ENCODE measurements at regions not wholly inside any gene's neighbourhood (a gene's known extent, or its start where the extent isn't known, plus 50 kb on each side); places are given as distances from the start of the nearest gene placed in this dataset.

DNA sequence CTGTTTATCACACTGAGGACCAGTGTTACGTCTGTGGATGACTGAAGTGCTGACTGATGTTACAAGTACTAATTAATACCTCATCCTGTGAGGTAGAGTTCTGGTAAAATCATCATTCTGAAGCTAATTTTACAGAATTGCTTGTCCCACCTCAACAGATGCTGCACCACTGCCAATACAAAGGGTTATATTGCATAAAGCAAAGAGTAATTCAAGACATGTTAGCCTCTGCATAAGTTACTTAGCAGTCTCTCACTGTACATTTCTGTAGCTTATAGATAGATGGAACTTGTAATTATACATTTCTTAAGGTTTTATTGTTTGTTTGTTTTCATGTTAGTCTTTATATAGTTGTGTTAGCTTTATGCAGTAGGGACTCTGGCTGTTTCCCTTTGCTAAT lies 513.6 kb downstream of the ANXA1 start:
- DNase-seq, result no peak
- ChIA-PET CTCF (no interaction called here), POLR2A (no interaction called here)
- no peaks in the 10 kb centered on the region for H3K9me3 ChIP-seq
- WGBS (ENCODE audit: insufficient coverage), result no CpG with 5 or more reads among the region's 1 CpG
- Mint-ChIP-seq H3K27me3 (no peaks in the 10 kb centered on the region), H3K36me3 (no peaks in the 10 kb centered on the region), H3K27ac (no peak overlapping the region), H3K4me3 (no peak overlapping the region), H3K4me1 (no peaks in the 10 kb centered on the region), H3K9me3 (peaks cover 0 to 6% (median 0%) of the 10 kb centered on the region in 3 donors)
- no peak for ATAC-seq (replicated peaks in 1 of 4)
- H3K27me3 ChIP-seq (replicated peaks in 1 of 2; ENCODE audit: control insufficient read depth in 2 of 2, extremely low read depth in 1 of 2, insufficient read depth in 2 of 2, low read length in 1 of 2), result no peaks in the 10 kb centered on the region
- H3K27ac ChIP-seq (ENCODE audit: low read length), result no peak overlapping the region
- H3K36me3 ChIP-seq (ENCODE audit: control insufficient read depth in 2 of 2, extremely low read depth in 1 of 2, insufficient read depth in 1 of 2, low read length in 1 of 2), result no peaks in the 10 kb centered on the region
- no peak overlapping the region for H3K4me3 ChIP-seq (ENCODE audit: control insufficient read depth in 1 of 2, extremely low read depth in 1 of 2, low read length in 1 of 2)
- no peaks in the 10 kb centered on the region for H3K4me1 ChIP-seq (ENCODE audit: control insufficient read depth in 1 of 2, extremely low read depth in 1 of 2, insufficient read depth in 2 of 2, low read length in 2 of 2)

DNA sequence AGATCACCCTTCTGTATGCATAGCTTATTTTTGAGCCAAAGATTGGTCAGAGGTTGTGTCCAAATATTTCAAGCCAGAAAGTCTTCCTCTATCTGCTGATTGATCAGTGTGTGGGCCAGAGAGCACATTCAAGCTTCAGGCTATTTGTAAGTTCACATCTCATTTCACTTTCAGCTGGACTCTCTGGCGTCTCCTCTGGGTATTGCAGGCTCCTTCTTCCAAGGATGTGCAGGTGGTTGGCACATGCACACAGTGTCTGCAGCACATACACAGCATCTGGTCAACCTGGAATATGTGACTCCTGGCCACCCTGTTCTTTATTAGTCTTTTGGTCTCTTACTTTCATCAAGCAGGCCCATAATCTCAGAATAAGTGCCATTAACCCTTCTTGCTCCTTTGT lies 516.1 kb downstream of the ANXA1 start:
- no peak for ATAC-seq (replicated peaks in 1 of 4)
- H3K27ac Mint-ChIP-seq, result no peak overlapping the region
- WGBS (ENCODE audit: insufficient coverage), result 58% methylated on average over 1 of the region's 1 CpG
- no peaks in the 10 kb centered on the region for H3K9me3 ChIP-seq
- H3K36me3 Mint-ChIP-seq, result no peaks in the 10 kb centered on the region
- ChIA-PET POLR2A (no interaction called here), CTCF (no interaction called here)
- H3K4me1 ChIP-seq (ENCODE audit: control insufficient read depth in 1 of 2, extremely low read depth in 1 of 2, insufficient read depth in 2 of 2, low read length in 2 of 2), result no peaks in the 10 kb centered on the region
- DNase-seq, result no peak
- H3K36me3 ChIP-seq (ENCODE audit: control insufficient read depth in 2 of 2, extremely low read depth in 1 of 2, insufficient read depth in 1 of 2, low read length in 1 of 2), result no peaks in the 10 kb centered on the region
- no peak overlapping the region for H3K4me3 ChIP-seq (ENCODE audit: control insufficient read depth in 1 of 2, extremely low read depth in 1 of 2, low read length in 1 of 2)
- H3K4me3 Mint-ChIP-seq, result no peak overlapping the region
- no peaks in the 10 kb centered on the region for H3K4me1 Mint-ChIP-seq
- H3K9me3 Mint-ChIP-seq, result peaks cover 0 to 10% (median 0%) of the 10 kb centered on the region in 3 donors
- no peak overlapping the region for H3K27ac ChIP-seq (ENCODE audit: low read length)
- H3K27me3 Mint-ChIP-seq, result no peaks in the 10 kb centered on the region
- no peaks in the 10 kb centered on the region for H3K27me3 ChIP-seq (replicated peaks in 1 of 2; ENCODE audit: control insufficient read depth in 2 of 2, extremely low read depth in 1 of 2, insufficient read depth in 2 of 2, low read length in 1 of 2)

DNA sequence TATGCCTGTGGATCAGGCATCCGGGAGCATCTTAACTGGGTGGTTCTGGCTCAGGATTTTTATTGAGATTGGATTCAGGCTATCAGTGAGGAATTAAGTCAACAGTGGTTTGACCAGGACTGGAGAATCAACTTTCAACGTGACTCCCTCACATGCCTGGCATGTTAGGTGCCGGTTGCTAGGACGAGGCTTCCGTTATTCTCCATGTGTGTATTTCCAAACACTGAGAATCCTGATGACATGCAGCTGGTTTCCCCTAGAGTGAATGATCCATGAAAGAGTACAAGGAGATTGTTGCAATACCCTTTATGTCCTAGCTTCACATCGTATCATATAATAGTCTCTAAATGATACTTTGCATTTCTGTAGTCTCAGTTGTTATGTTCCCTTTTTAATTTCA lies 529.2 kb downstream of the ANXA1 start:
- no peaks in the 10 kb centered on the region for H3K4me1 ChIP-seq (ENCODE audit: control insufficient read depth in 1 of 2, extremely low read depth in 1 of 2, insufficient read depth in 2 of 2, low read length in 2 of 2)
- H3K27me3 ChIP-seq (replicated peaks in 1 of 2; ENCODE audit: control insufficient read depth in 2 of 2, extremely low read depth in 1 of 2, insufficient read depth in 2 of 2, low read length in 1 of 2), result no peaks in the 10 kb centered on the region
- H3K27ac Mint-ChIP-seq, result no peak overlapping the region
- peaks cover 4 to 12% (median 5%) of the 10 kb centered on the region in 3 donors for H3K9me3 Mint-ChIP-seq
- no peaks in the 10 kb centered on the region for H3K4me1 Mint-ChIP-seq
- ATAC-seq (replicated peaks in 1 of 4) (no peak), DNase-seq (no peak)
- H3K27ac ChIP-seq (ENCODE audit: low read length), result no peak overlapping the region
- H3K36me3 Mint-ChIP-seq, result no peaks in the 10 kb centered on the region
- H3K27me3 Mint-ChIP-seq, result no peaks in the 10 kb centered on the region
- CTCF ChIA-PET, result no interaction called here
- no peaks in the 10 kb centered on the region for H3K9me3 ChIP-seq
- no peak overlapping the region for H3K4me3 Mint-ChIP-seq
- no peaks in the 10 kb centered on the region for H3K36me3 ChIP-seq (ENCODE audit: control insufficient read depth in 2 of 2, extremely low read depth in 1 of 2, insufficient read depth in 1 of 2, low read length in 1 of 2)
- POLR2A ChIA-PET, result no interaction called here
- WGBS (ENCODE audit: insufficient coverage), result 75% methylated on average over 2 of the region's 6 CpGs
- no peak overlapping the region for H3K4me3 ChIP-seq (ENCODE audit: control insufficient read depth in 1 of 2, extremely low read depth in 1 of 2, low read length in 1 of 2)

DNA sequence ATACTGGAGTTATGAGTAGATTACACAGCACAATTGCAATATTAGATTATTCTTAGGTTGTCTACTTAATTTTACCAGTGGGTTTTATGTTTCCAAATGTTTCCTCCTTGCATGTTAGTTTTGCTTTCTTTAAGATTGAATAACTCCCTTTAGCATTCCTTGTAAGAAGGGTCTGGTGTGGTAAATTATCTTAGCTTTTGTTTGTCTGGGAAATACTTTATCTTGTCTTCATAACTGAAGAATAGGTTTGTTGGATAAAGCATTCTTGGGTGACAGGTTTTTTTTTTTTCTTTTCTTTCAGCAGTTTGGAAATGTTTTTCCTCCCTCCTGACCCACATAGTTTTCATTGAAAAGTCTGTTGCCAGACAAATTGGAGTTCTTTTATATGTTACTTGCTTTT lies 531.1 kb downstream of the ANXA1 start:
- POLR2A ChIA-PET, result no interaction called here

DNA sequence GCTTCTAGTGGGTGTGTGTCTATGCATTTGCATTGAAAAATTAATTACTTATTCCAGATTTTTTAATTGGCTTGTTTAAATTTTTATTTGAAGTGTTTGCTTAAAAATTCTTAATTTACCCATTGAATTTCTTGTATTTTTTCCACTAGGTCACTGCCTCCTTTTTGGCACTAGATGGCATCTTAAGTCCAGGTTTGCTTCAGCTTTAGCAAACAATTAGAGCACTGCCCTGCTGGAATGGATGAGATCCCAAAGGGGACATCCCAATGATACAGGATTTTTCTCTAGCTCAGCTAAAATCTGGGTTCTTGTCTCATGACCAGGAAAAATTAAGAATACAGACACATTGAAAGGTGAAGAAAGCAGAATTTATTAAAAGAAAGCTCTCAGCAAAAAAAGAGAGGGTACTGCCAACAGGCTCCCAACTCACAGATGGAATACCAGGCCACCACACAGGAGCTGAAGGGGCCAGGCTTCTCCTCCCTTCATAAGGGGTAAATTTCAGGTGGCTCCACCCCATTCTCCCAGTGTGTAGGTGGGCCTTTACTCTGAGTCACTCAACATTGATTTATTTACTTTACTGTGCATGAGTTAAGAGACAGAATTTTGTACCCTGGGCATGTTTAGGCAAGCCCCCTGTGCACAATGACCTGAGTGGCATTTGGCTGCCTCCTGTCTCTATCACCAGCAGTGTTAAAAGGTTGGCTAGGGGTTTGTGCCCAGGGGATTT lies 532.4 kb downstream of the ANXA1 start:
- H3K36me3 Mint-ChIP-seq, result no peaks in the 10 kb centered on the region
- no peak overlapping the region for H3K4me3 Mint-ChIP-seq
- Histone ChIP-seq H3K36me3 (ENCODE audit: control insufficient read depth in 2 of 2, extremely low read depth in 1 of 2, insufficient read depth in 1 of 2, low read length in 1 of 2) (no peaks in the 10 kb centered on the region), H3K27me3 (replicated peaks in 1 of 2; ENCODE audit: control insufficient read depth in 2 of 2, extremely low read depth in 1 of 2, insufficient read depth in 2 of 2, low read length in 1 of 2) (no peaks in the 10 kb centered on the region), H3K9me3 (no peaks in the 10 kb centered on the region), H3K4me3 (ENCODE audit: control insufficient read depth in 1 of 2, extremely low read depth in 1 of 2, low read length in 1 of 2) (no peak overlapping the region), H3K27ac (ENCODE audit: low read length) (no peak overlapping the region), H3K4me1 (ENCODE audit: control insufficient read depth in 1 of 2, extremely low read depth in 1 of 2, insufficient read depth in 2 of 2, low read length in 2 of 2) (no peaks in the 10 kb centered on the region)
- H3K4me1 Mint-ChIP-seq, result no peaks in the 10 kb centered on the region
- no peak overlapping the region for H3K27ac Mint-ChIP-seq
- ChIA-PET POLR2A (no interaction called here), CTCF (interaction anchor here in 1 of 2 donors (0.9 kb wide), 1 partner anchor 695 kb away, joined by 3 read pairs; no protein-coding TSS in a partner anchor)
- no peaks in the 10 kb centered on the region for H3K27me3 Mint-ChIP-seq
- H3K9me3 Mint-ChIP-seq, result peaks cover 4 to 12% (median 5%) of the 10 kb centered on the region in 3 donors
- DNase-seq (peak in 1 of 35 experiments; percentile 13), ATAC-seq (replicated peaks in 1 of 4) (no peak)

More for the DNA sequence above, 531.1 kb downstream of the ANXA1 start:
- H3K9me3 ChIP-seq, result no peaks in the 10 kb centered on the region
- ATAC-seq (replicated peaks in 1 of 4) (no peak), DNase-seq (no peak)
- Mint-ChIP-seq H3K4me1 (no peaks in the 10 kb centered on the region), H3K9me3 (peaks cover 4 to 12% (median 5%) of the 10 kb centered on the region in 3 donors), H3K27me3 (no peaks in the 10 kb centered on the region), H3K27ac (no peak overlapping the region), H3K4me3 (no peak overlapping the region), H3K36me3 (no peaks in the 10 kb centered on the region)
- H3K36me3 ChIP-seq (ENCODE audit: control insufficient read depth in 2 of 2, extremely low read depth in 1 of 2, insufficient read depth in 1 of 2, low read length in 1 of 2), result no peaks in the 10 kb centered on the region
- CTCF ChIA-PET, result no interaction called here
- H3K4me1 ChIP-seq (ENCODE audit: control insufficient read depth in 1 of 2, extremely low read depth in 1 of 2, insufficient read depth in 2 of 2, low read length in 2 of 2), result no peaks in the 10 kb centered on the region
- no peak overlapping the region for H3K4me3 ChIP-seq (ENCODE audit: control insufficient read depth in 1 of 2, extremely low read depth in 1 of 2, low read length in 1 of 2)
- H3K27ac ChIP-seq (ENCODE audit: low read length), result no peak overlapping the region
- no peaks in the 10 kb centered on the region for H3K27me3 ChIP-seq (replicated peaks in 1 of 2; ENCODE audit: control insufficient read depth in 2 of 2, extremely low read depth in 1 of 2, insufficient read depth in 2 of 2, low read length in 1 of 2)

DNA sequence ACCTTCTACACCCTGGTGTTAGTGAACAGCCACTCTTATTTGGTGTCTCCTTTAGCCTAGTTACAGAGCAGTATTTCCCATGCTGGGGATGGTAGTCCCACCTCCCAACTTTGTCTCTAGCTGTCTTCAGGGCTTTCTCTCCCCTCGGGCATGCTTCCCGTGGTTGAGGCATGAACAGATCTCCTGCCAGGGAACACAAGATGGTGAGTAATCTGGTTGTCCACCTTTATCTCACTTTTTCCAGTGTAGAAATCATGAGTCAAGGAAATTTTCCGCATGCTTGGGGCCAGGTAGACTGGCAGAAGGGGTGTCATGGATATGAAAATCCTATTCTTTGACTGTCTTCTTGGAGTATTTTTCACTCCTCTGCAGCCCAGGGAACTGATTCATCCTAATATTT lies 532.9 kb downstream of the ANXA1 start:
- no CpG with 5 or more reads among the region's 3 CpGs for WGBS (ENCODE audit: insufficient coverage)
- Mint-ChIP-seq H3K27ac (no peak overlapping the region), H3K4me3 (no peak overlapping the region), H3K4me1 (no peaks in the 10 kb centered on the region), H3K9me3 (peaks cover 4 to 12% (median 5%) of the 10 kb centered on the region in 3 donors), H3K27me3 (no peaks in the 10 kb centered on the region), H3K36me3 (no peaks in the 10 kb centered on the region)
- Histone ChIP-seq H3K9me3 (no peaks in the 10 kb centered on the region), H3K36me3 (ENCODE audit: control insufficient read depth in 2 of 2, extremely low read depth in 1 of 2, insufficient read depth in 1 of 2, low read length in 1 of 2) (no peaks in the 10 kb centered on the region), H3K4me1 (ENCODE audit: control insufficient read depth in 1 of 2, extremely low read depth in 1 of 2, insufficient read depth in 2 of 2, low read length in 2 of 2) (no peaks in the 10 kb centered on the region), H3K27ac (ENCODE audit: low read length) (no peak overlapping the region), H3K27me3 (replicated peaks in 1 of 2; ENCODE audit: control insufficient read depth in 2 of 2, extremely low read depth in 1 of 2, insufficient read depth in 2 of 2, low read length in 1 of 2) (no peaks in the 10 kb centered on the region), H3K4me3 (ENCODE audit: control insufficient read depth in 1 of 2, extremely low read depth in 1 of 2, low read length in 1 of 2) (no peak overlapping the region)
- ATAC-seq (replicated peaks in 1 of 4) (no peak), DNase-seq (no peak)
- CTCF ChIA-PET, result no interaction called here
- POLR2A ChIA-PET, result no interaction called here

DNA sequence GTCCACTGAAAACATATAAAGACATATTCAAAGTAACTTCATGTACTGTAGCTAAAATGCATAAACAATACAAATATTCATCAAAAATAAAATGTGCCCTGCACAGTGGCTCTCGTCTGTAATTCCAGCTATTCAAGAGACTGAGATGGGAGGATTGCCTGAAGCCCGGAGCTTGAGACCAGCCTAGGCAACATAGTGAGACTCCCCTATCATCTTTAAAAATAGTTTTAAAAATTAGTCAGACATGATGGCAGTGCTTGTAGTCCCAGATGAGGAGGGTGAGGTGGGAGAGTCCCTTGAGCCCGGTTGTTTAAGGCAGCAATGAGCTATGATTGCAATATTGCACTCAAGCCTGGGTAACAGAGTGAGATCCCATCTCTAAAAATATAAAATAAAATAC lies 534.1 kb downstream of the ANXA1 start:
- CTCF ChIA-PET, result no interaction called here
- WGBS (ENCODE audit: insufficient coverage), result no CpG with 5 or more reads among the region's 3 CpGs
- Mint-ChIP-seq H3K27me3 (no peaks in the 10 kb centered on the region), H3K36me3 (no peaks in the 10 kb centered on the region), H3K4me3 (no peak overlapping the region), H3K4me1 (no peaks in the 10 kb centered on the region), H3K27ac (no peak overlapping the region), H3K9me3 (peaks cover 4 to 8% (median 5%) of the 10 kb centered on the region in 3 donors)
- Histone ChIP-seq H3K4me1 (ENCODE audit: control insufficient read depth in 1 of 2, extremely low read depth in 1 of 2, insufficient read depth in 2 of 2, low read length in 2 of 2) (no peaks in the 10 kb centered on the region), H3K27me3 (replicated peaks in 1 of 2; ENCODE audit: control insufficient read depth in 2 of 2, extremely low read depth in 1 of 2, insufficient read depth in 2 of 2, low read length in 1 of 2) (no peaks in the 10 kb centered on the region), H3K9me3 (no peaks in the 10 kb centered on the region), H3K4me3 (ENCODE audit: control insufficient read depth in 1 of 2, extremely low read depth in 1 of 2, low read length in 1 of 2) (no peak overlapping the region), H3K27ac (ENCODE audit: low read length) (no peak overlapping the region), H3K36me3 (ENCODE audit: control insufficient read depth in 2 of 2, extremely low read depth in 1 of 2, insufficient read depth in 1 of 2, low read length in 1 of 2) (no peaks in the 10 kb centered on the region)
- ATAC-seq (replicated peaks in 1 of 4) (no peak), DNase-seq (no peak)
- POLR2A ChIA-PET, result interaction anchor here in 1 of 2 donors (0.7 kb wide), 1 partner anchor 606 kb away, joined by 11 read pairs; no protein-coding TSS in a partner anchor

Measured in T-cell (primary cell).